ENCODE measurements at regions not wholly inside any gene's neighbourhood (a gene's known extent, or its start where the extent isn't known, plus 50 kb on each side); places are given as distances from the start of the nearest gene placed in this dataset.

DNA sequence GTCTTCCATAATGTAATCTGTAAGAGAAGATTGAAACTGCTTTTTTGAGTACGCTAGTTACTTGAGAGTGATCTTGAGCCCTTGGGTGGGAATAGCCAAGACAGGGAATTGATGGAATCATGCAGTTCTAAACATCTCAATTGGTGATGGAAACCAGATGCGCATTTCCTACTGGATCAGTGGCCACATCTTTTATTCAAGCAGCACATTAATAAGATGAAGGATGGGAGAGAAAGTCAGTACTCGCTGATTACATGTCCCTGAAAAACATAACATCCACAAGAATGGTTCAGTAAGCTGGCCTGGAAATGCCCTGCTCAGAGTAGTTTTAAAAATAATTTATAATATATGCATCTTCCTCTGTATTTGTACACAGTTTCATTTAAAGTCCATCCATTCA lies 833.8 kb downstream of the JRKL start:
- CTCF ChIA-PET = no interaction called here
- POLR2A ChIA-PET (ENCODE audit: low non-redundant PET) = no interaction called here
- Histone ChIP-seq H3K4me3 (ENCODE audit: low read depth, low read length, poor library complexity, severe bottlenecking) (no peak overlapping the region), H3K27me3 (replicated peaks; ENCODE audit: insufficient read depth, low read depth, low read length, poor library complexity) (no peaks in the 10 kb centered on the region), H3K4me1 (ENCODE audit: insufficient read depth, low read length, poor library complexity, severe bottlenecking) (no peaks in the 10 kb centered on the region), H3K36me3 (ENCODE audit: insufficient read depth, low read length, poor library complexity, severe bottlenecking) (no peaks in the 10 kb centered on the region), H3K9me3 (ENCODE audit: low read depth, low read length, poor library complexity, severe bottlenecking) (no peaks in the 10 kb centered on the region), H3K27ac (ENCODE audit: low read depth, low read length, poor library complexity, severe bottlenecking) (no peak overlapping the region)
- DNase-seq (ENCODE audit: low spot score) = no peak
- BruUV-seq (replicated peaks) = no TSS peak
- intact Hi-C loops (cut with micrococcal nuclease; ENCODE audit: unreplicated experiment) = no loop called here
- TF ChIP-seq EZH2 (IDR thresholded peaks at IDR 0.05; ENCODE audit: borderline replicate concordance, low read depth, low read length, poor library complexity, severe bottlenecking) = no peak
- TF ChIP-seq, protein P1, sequence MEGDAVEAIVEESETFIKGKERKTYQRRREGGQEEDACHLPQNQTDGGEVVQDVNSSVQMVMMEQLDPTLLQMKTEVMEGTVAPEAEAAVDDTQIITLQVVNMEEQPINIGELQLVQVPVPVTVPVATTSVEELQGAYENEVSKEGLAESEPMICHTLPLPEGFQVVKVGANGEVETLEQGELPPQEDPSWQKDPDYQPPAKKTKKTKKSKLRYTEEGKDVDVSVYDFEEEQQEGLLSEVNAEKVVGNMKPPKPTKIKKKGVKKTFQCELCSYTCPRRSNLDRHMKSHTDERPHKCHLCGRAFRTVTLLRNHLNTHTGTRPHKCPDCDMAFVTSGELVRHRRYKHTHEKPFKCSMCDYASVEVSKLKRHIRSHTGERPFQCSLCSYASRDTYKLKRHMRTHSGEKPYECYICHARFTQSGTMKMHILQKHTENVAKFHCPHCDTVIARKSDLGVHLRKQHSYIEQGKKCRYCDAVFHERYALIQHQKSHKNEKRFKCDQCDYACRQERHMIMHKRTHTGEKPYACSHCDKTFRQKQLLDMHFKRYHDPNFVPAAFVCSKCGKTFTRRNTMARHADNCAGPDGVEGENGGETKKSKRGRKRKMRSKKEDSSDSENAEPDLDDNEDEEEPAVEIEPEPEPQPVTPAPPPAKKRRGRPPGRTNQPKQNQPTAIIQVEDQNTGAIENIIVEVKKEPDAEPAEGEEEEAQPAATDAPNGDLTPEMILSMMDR (conservative IDR thresholded peaks at IDR 0.05; ENCODE audit: low read depth, low read length) = no peak

DNA sequence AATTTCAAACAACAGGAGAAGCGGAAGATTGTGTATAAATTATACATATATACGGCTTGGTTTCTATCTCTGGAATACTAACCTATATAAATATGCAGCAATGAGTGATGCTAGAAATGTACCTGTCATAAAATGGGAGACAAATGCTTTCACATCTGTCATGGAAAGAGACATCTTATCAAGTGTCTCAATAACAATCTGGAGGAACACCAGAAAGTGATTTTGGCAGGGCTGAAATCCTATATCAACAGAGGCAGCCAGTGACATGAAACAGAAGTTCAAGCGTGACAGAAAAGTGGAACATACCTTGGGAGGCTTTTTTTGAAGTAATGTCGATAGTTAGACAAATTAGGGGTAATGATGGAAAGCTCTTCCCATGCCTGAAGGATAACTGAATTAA lies 834.6 kb downstream of the JRKL start:
- intact Hi-C loops (cut with micrococcal nuclease; ENCODE audit: unreplicated experiment) = no loop called here
- H3K4me1 ChIP-seq (ENCODE audit: insufficient read depth, low read length, poor library complexity, severe bottlenecking) = no peaks in the 10 kb centered on the region
- no peaks in the 10 kb centered on the region for H3K9me3 ChIP-seq (ENCODE audit: low read depth, low read length, poor library complexity, severe bottlenecking)
- POLR2A ChIA-PET (ENCODE audit: low non-redundant PET) = no interaction called here
- H3K27ac ChIP-seq (ENCODE audit: low read depth, low read length, poor library complexity, severe bottlenecking) = no peak overlapping the region
- CTCF ChIA-PET = no interaction called here
- H3K27me3 ChIP-seq (replicated peaks; ENCODE audit: insufficient read depth, low read depth, low read length, poor library complexity) = no peaks in the 10 kb centered on the region
- no peaks in the 10 kb centered on the region for H3K36me3 ChIP-seq (ENCODE audit: insufficient read depth, low read length, poor library complexity, severe bottlenecking)
- TF ChIP-seq, protein P1 (conservative IDR thresholded peaks at IDR 0.05; ENCODE audit: low read depth, low read length) = no peak
- no peak for TF ChIP-seq EZH2 (IDR thresholded peaks at IDR 0.05; ENCODE audit: borderline replicate concordance, low read depth, low read length, poor library complexity, severe bottlenecking)
- no peak for DNase-seq (ENCODE audit: low spot score)
- BruUV-seq (replicated peaks) = no TSS peak
- H3K4me3 ChIP-seq (ENCODE audit: low read depth, low read length, poor library complexity, severe bottlenecking) = no peak overlapping the region

DNA sequence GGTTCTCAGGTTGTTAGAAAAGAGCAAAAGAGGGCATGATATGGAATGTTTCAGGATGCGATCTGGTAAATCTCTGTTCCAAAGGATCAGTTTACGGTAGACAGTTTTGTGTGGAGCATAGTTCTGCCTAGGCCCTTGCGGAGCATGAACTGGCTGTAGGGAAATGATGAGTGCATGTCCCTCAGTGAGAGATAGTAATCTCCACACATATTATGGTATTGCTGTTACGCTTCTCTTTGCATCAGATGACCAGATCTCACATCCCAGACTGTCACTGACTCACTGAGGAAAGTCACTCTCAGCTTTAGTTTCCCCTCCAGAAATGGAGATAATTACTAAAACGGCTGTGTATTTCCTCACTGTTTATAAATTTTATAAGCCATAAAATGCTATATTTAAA lies 836.0 kb downstream of the JRKL start:
- ChIA-PET CTCF (no interaction called here), POLR2A (ENCODE audit: low non-redundant PET) (no interaction called here)
- Histone ChIP-seq H3K27me3 (replicated peaks; ENCODE audit: insufficient read depth, low read depth, low read length, poor library complexity) (no peaks in the 10 kb centered on the region), H3K4me3 (ENCODE audit: low read depth, low read length, poor library complexity, severe bottlenecking) (no peak overlapping the region), H3K36me3 (ENCODE audit: insufficient read depth, low read length, poor library complexity, severe bottlenecking) (no peaks in the 10 kb centered on the region), H3K9me3 (ENCODE audit: low read depth, low read length, poor library complexity, severe bottlenecking) (no peaks in the 10 kb centered on the region), H3K4me1 (ENCODE audit: insufficient read depth, low read length, poor library complexity, severe bottlenecking) (no peaks in the 10 kb centered on the region), H3K27ac (ENCODE audit: low read depth, low read length, poor library complexity, severe bottlenecking) (no peak overlapping the region)
- no peak for DNase-seq (ENCODE audit: low spot score)
- no peak for TF ChIP-seq EZH2 (IDR thresholded peaks at IDR 0.05; ENCODE audit: borderline replicate concordance, low read depth, low read length, poor library complexity, severe bottlenecking)
- TF ChIP-seq, protein P1 (conservative IDR thresholded peaks at IDR 0.05; ENCODE audit: low read depth, low read length) = no peak
- no TSS peak for BruUV-seq (replicated peaks)
- intact Hi-C loops (cut with micrococcal nuclease; ENCODE audit: unreplicated experiment) = no loop called here

Measured in A673 (cell line).